GM12892 (cell line): ENCODE measurements at regions not wholly inside any gene's neighbourhood (a gene's known extent, or its start where the extent isn't known, plus 50 kb on each side); places are given as distances from the start of the nearest gene placed in this dataset.

ENCODE experiments used
- POLR2A ChIP-seq: IDR thresholded peaks from 2 replicates; pipeline ENCODE4 v1.6.1; 2011; ENCODE audit warnings: low read depth, low read length, control low read depth
- POLR2AphosphoS5 ChIP-seq: IDR thresholded peaks from 2 replicates; pipeline ENCODE4 v1.6.1; 2011; ENCODE audit warnings: low read depth, low read length, control low read depth
- TAF1 ChIP-seq: IDR thresholded peaks from 2 replicates; pipeline ENCODE4 v1.6.1; 2011; ENCODE audit warnings: low read depth, mild to moderate bottlenecking, control low read depth, low read length, borderline replicate concordance

GRCh38 chr10:130933008-130933390 is 378.5 kb downstream of the TCERG1L start:
- TF ChIP-seq POLR2A = no peak
- TF ChIP-seq POLR2AphosphoS5 = no peak
- no peak for TF ChIP-seq TAF1
